ENCODE measurements at regions not wholly inside any gene's neighbourhood (a gene's known extent, or its start where the extent isn't known, plus 50 kb on each side); places are given as distances from the start of the nearest gene placed in this dataset.

GRCh38 chr6:163925839-163926238 lies 511.3 kb downstream of the QKI start:
- Histone ChIP-seq H3K4me3 (no peak overlapping the region), H3K4me1 (replicated peaks in 1 of 2) (peaks cover 9 to 15% of the 10 kb centered on the region in 2 donors), H3K27ac (no peak overlapping the region)
- ATAC-seq (replicated peaks in 6 of 8): no peak
- 41 to 100% (median 89%) methylated on average over 1 to 5 of the region's 5 CpGs for WGBS, 10 experiments
- in situ Hi-C loops (cut with MboI; ENCODE audit: low pct_unique_long_range_greater_than_20kb in 2 of 9, low sequenced_read_pairs in 9 of 9, unreplicated experiment in 9 of 9): no loop called here

GRCh38 chr6:163923658-163924411 lies 509.3 kb downstream of the QKI start:
- in situ Hi-C loops (cut with MboI; ENCODE audit: low pct_unique_long_range_greater_than_20kb in 2 of 9, low sequenced_read_pairs in 9 of 9, unreplicated experiment in 9 of 9): no loop called here
- Histone ChIP-seq H3K4me3 (no peak overlapping the region), H3K4me1 (replicated peaks in 1 of 2) (peaks cover 9 to 14% of the 10 kb centered on the region in 2 donors), H3K27ac (no peak overlapping the region)
- 39 to 98% (median 81%) methylated on average over 4 to 15 of the region's 15 CpGs for WGBS, 10 experiments
- peak in 1 of 8 experiments; percentile 24 for ATAC-seq (replicated peaks in 6 of 8)

GRCh38 chr6:163922562-163922961 lies 508.0 kb downstream of the QKI start:
- Histone ChIP-seq H3K27ac (no peak overlapping the region), H3K4me3 (no peak overlapping the region), H3K4me1 (replicated peaks in 1 of 2) (peaks cover 6 to 9% of the 10 kb centered on the region in 2 donors)
- WGBS, 10 experiments: 70 to 100% (median 94%) methylated on average over 1 to 4 of the region's 4 CpGs; no CpG with 5 or more reads in 3 of the 10 experiments
- ATAC-seq (replicated peaks in 6 of 8): no peak
- in situ Hi-C loops (cut with MboI; ENCODE audit: low pct_unique_long_range_greater_than_20kb in 2 of 9, low sequenced_read_pairs in 9 of 9, unreplicated experiment in 9 of 9): no loop called here

GRCh38 chr6:163919652-163920051 lies 505.1 kb downstream of the QKI start:
- in situ Hi-C loops (cut with MboI; ENCODE audit: low pct_unique_long_range_greater_than_20kb in 2 of 9, low sequenced_read_pairs in 9 of 9, unreplicated experiment in 9 of 9): no loop called here
- Histone ChIP-seq H3K27ac (no peak overlapping the region), H3K4me3 (no peak overlapping the region), H3K4me1 (replicated peaks in 1 of 2) (peaks cover 6 to 9% of the 10 kb centered on the region in 2 donors)
- WGBS, 10 experiments: 20 to 100% (median 85%) methylated on average over 1 to 8 of the region's 8 CpGs
- no peak for ATAC-seq (replicated peaks in 6 of 8)

- H3K4me1 ChIP-seq (replicated peaks in 1 of 2): no peaks in the 10 kb centered on the region
- 47 to 93% (median 91%) methylated on average over 2 to 6 of the region's 6 CpGs for WGBS, 10 experiments
- in situ Hi-C loops (cut with MboI; ENCODE audit: low pct_unique_long_range_greater_than_20kb in 2 of 9, low sequenced_read_pairs in 9 of 9, unreplicated experiment in 9 of 9): no loop called here
Observed at GRCh38 chr6:163916315-163917081, 502.0 kb downstream of the QKI start.

GRCh38 chr6:163915131-163915530 lies 500.6 kb downstream of the QKI start:
- H3K4me1 ChIP-seq (replicated peaks in 1 of 2): no peaks in the 10 kb centered on the region
- no peak for ATAC-seq (replicated peaks in 6 of 8)
- no peak overlapping the region for H3K27ac ChIP-seq
- no peak overlapping the region for H3K4me3 ChIP-seq
- in situ Hi-C loops (cut with MboI; ENCODE audit: low pct_unique_long_range_greater_than_20kb in 2 of 9, low sequenced_read_pairs in 9 of 9, unreplicated experiment in 9 of 9): no loop called here
- 32 to 100% (median 93%) methylated on average over 1 to 8 of the region's 8 CpGs; no CpG with 5 or more reads in 1 of the 10 experiments for WGBS, 10 experiments

More at GRCh38 chr6:163916315-163917081, 502.0 kb downstream of the QKI start:
- Histone ChIP-seq H3K4me3 (no peak overlapping the region), H3K27ac (no peak overlapping the region)
- peak in 3 of 8 experiments; percentile 60 to 72 (median 63) for ATAC-seq (replicated peaks in 6 of 8)

- WGBS, 10 experiments: 16 to 100% (median 80%) methylated on average over 3 to 9 of the region's 9 CpGs; no CpG with 5 or more reads in 1 of the 10 experiments
- H3K4me1 ChIP-seq (replicated peaks in 1 of 2): no peaks in the 10 kb centered on the region
- no peak overlapping the region for H3K27ac ChIP-seq
- no peak overlapping the region for H3K4me3 ChIP-seq
- in situ Hi-C loops (cut with MboI; ENCODE audit: low pct_unique_long_range_greater_than_20kb in 2 of 9, low sequenced_read_pairs in 9 of 9, unreplicated experiment in 9 of 9): no loop called here
- peak in 3 of 8 experiments; percentile 45 to 60 (median 57) for ATAC-seq (replicated peaks in 6 of 8)
Observed at GRCh38 chr6:163913045-163913444, 498.5 kb downstream of the QKI start.

- no peak for ATAC-seq (replicated peaks in 6 of 8)
- 0 to 100% (median 98%) methylated on average over 1 to 8 of the region's 8 CpGs for WGBS, 10 experiments
- Histone ChIP-seq H3K27ac (no peak overlapping the region), H3K4me3 (no peak overlapping the region), H3K4me1 (replicated peaks in 1 of 2) (no peaks in the 10 kb centered on the region)
- in situ Hi-C loops (cut with MboI; ENCODE audit: low pct_unique_long_range_greater_than_20kb in 2 of 9, low sequenced_read_pairs in 9 of 9, unreplicated experiment in 9 of 9): no loop called here
Observed at GRCh38 chr6:163906006-163906710, 491.6 kb downstream of the QKI start.

- WGBS, 10 experiments: 17 to 81% (median 44%) methylated on average over 3 to 7 of the region's 7 CpGs
- peak in 5 of 8 experiments; percentile 18 to 59 (median 32) for ATAC-seq (replicated peaks in 6 of 8)
- Histone ChIP-seq H3K4me3 (no peak overlapping the region), H3K27ac (no peak overlapping the region), H3K4me1 (replicated peaks in 1 of 2) (peaks cover 8% of the 10 kb centered on the region in 2 donors)
- in situ Hi-C loops (cut with MboI; ENCODE audit: low pct_unique_long_range_greater_than_20kb in 2 of 9, low sequenced_read_pairs in 9 of 9, unreplicated experiment in 9 of 9): no loop called here
Observed at GRCh38 chr6:163904186-163904585, 489.7 kb downstream of the QKI start.

- 26 to 100% (median 85%) methylated on average over 1 to 8 of the region's 8 CpGs; no CpG with 5 or more reads in 2 of the 10 experiments for WGBS, 10 experiments
- Histone ChIP-seq H3K27ac (no peak overlapping the region), H3K4me1 (replicated peaks in 1 of 2) (peaks cover 8% of the 10 kb centered on the region in 2 donors), H3K4me3 (no peak overlapping the region)
- ATAC-seq (replicated peaks in 6 of 8): no peak
- in situ Hi-C loops (cut with MboI; ENCODE audit: low pct_unique_long_range_greater_than_20kb in 2 of 9, low sequenced_read_pairs in 9 of 9, unreplicated experiment in 9 of 9): no loop called here
Observed at GRCh38 chr6:163903541-163903940, 489.0 kb downstream of the QKI start.

GRCh38 chr6:163902993-163903392 lies 488.5 kb downstream of the QKI start:
- Histone ChIP-seq H3K4me3 (no peak overlapping the region), H3K4me1 (replicated peaks in 1 of 2) (peaks cover 8% of the 10 kb centered on the region in 2 donors), H3K27ac (no peak overlapping the region)
- no peak for ATAC-seq (replicated peaks in 6 of 8)
- WGBS, 10 experiments: 21 to 100% (median 95%) methylated on average over 3 to 7 of the region's 8 CpGs; no CpG with 5 or more reads in 2 of the 10 experiments
- in situ Hi-C loops (cut with MboI; ENCODE audit: low pct_unique_long_range_greater_than_20kb in 2 of 9, low sequenced_read_pairs in 9 of 9, unreplicated experiment in 9 of 9): no loop called here

- ATAC-seq (replicated peaks in 6 of 8): no peak
- in situ Hi-C loops (cut with MboI; ENCODE audit: low pct_unique_long_range_greater_than_20kb in 2 of 9, low sequenced_read_pairs in 9 of 9, unreplicated experiment in 9 of 9): no loop called here
- Histone ChIP-seq H3K4me3 (no peak overlapping the region), H3K27ac (no peak overlapping the region), H3K4me1 (replicated peaks in 1 of 2) (peaks cover 8% of the 10 kb centered on the region in 2 donors)
- WGBS, 10 experiments: 24 to 100% (median 82%) methylated on average over 1 to 5 of the region's 5 CpGs; no CpG with 5 or more reads in 2 of the 10 experiments
Observed at GRCh38 chr6:163901681-163902080, 487.2 kb downstream of the QKI start.

GRCh38 chr6:163900570-163900969 lies 486.1 kb downstream of the QKI start:
- peaks cover 8% of the 10 kb centered on the region in 2 donors for H3K4me1 ChIP-seq (replicated peaks in 1 of 2)
- in situ Hi-C loops (cut with MboI; ENCODE audit: low pct_unique_long_range_greater_than_20kb in 2 of 9, low sequenced_read_pairs in 9 of 9, unreplicated experiment in 9 of 9): no loop called here
- WGBS, 10 experiments: 40 to 100% (median 52%) methylated on average over 2 to 4 of the region's 4 CpGs; no CpG with 5 or more reads in 4 of the 10 experiments
- H3K27ac ChIP-seq: no peak overlapping the region
- no peak overlapping the region for H3K4me3 ChIP-seq
- peak in 3 of 8 experiments; percentile 7 to 27 (median 11) for ATAC-seq (replicated peaks in 6 of 8)
